OCI-LY7 (cell line): ENCODE measurements at regions not wholly inside any gene's neighbourhood (a gene's known extent, or its start where the extent isn't known, plus 50 kb on each side); places are given as distances from the start of the nearest gene placed in this dataset.

Experiments
- EZH2phosphoT487 ChIP-seq: fragments of 200-600 bp; sonication (generic); IDR thresholded peaks from 2 replicates; pipeline ENCODE4 v1.6.1; 2018; ENCODE audit warnings: low read depth, borderline replicate concordance, mild to moderate bottlenecking, mixed run types, antibody characterized with exemption, low read length, moderate library complexity, mixed read lengths
- TF ChIP-seq, protein P1 (sequence below): fragments of 200-600 bp; sonication (generic); conservative IDR thresholded peaks from 2 replicates; pipeline ENCODE4 v1.5.1; 2014; ENCODE audit warnings: mild to moderate bottlenecking, antibody characterized with exemption, low read length, moderate library complexity, mixed read lengths

- TF ChIP-seq, protein P1, sequence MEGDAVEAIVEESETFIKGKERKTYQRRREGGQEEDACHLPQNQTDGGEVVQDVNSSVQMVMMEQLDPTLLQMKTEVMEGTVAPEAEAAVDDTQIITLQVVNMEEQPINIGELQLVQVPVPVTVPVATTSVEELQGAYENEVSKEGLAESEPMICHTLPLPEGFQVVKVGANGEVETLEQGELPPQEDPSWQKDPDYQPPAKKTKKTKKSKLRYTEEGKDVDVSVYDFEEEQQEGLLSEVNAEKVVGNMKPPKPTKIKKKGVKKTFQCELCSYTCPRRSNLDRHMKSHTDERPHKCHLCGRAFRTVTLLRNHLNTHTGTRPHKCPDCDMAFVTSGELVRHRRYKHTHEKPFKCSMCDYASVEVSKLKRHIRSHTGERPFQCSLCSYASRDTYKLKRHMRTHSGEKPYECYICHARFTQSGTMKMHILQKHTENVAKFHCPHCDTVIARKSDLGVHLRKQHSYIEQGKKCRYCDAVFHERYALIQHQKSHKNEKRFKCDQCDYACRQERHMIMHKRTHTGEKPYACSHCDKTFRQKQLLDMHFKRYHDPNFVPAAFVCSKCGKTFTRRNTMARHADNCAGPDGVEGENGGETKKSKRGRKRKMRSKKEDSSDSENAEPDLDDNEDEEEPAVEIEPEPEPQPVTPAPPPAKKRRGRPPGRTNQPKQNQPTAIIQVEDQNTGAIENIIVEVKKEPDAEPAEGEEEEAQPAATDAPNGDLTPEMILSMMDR: no peak
- TF ChIP-seq EZH2phosphoT487: no peak
These were observed 583.4 kb downstream of the ZEB2 start for GRCh38 chr2:143936538-143936847.
